ENCODE measurements at regions not wholly inside any gene's neighbourhood (a gene's known extent, or its start where the extent isn't known, plus 50 kb on each side); places are given as distances from the start of the nearest gene placed in this dataset.

DNA sequence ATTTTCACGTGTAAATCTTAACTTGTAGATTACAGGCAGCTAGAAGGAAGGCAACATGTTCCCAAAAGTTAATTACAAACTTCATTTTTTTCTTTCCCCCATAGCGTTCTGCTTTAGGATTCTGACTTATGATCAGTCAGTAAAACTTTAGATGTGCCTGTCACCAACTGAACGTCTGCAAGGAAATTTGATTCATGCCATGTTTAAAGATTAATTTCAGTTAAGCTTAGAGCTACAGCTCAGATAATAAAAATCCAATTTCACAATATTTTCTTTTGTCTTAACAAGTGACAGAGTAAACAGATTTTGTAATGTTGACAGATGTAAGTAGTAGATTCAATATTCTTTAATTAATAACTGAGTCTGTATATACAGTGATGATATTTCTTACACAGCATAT is 253.1 kb downstream of the NFKBIZ start:
- H3K9me2 ChIP-seq (ENCODE audit: insufficient read depth), result no peaks in the 10 kb centered on the region
- H3K4me2 ChIP-seq (ENCODE audit: low read length), result no peak overlapping the region
- BruUV-seq (replicated peaks), result no TSS peak
- ATAC-seq (no peak), DNase-seq (ENCODE audit: low read depth, low spot score) (no peak)
- intact Hi-C loops (cut with micrococcal nuclease), result no loop called here
- RAD21 ChIA-PET (ENCODE audit: low non-redundant PET in 1 of 2, low total read pairs in 2 of 2, uncharacterized antibody in 2 of 2, unreplicated experiment in 2 of 2), result no interaction called here
- H3K4me1 ChIP-seq (ENCODE audit: control insufficient read depth in 1 of 2, insufficient read depth in 2 of 2, low read length in 2 of 2), result no peaks in the 10 kb centered on the region
- H2AFZ ChIP-seq (ENCODE audit: low read depth, low read length, poor library complexity, severe bottlenecking), result no peak overlapping the region
- TF ChIP-seq, protein P1, sequence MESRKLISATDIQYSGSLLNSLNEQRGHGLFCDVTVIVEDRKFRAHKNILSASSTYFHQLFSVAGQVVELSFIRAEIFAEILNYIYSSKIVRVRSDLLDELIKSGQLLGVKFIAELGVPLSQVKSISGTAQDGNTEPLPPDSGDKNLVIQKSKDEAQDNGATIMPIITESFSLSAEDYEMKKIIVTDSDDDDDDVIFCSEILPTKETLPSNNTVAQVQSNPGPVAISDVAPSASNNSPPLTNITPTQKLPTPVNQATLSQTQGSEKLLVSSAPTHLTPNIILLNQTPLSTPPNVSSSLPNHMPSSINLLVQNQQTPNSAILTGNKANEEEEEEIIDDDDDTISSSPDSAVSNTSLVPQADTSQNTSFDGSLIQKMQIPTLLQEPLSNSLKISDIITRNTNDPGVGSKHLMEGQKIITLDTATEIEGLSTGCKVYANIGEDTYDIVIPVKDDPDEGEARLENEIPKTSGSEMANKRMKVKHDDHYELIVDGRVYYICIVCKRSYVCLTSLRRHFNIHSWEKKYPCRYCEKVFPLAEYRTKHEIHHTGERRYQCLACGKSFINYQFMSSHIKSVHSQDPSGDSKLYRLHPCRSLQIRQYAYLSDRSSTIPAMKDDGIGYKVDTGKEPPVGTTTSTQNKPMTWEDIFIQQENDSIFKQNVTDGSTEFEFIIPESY (IDR thresholded peaks at IDR 0.05; ENCODE audit: extremely low read depth, insufficient replicate concordance, low read length), result no peak
- TF ChIP-seq ZFX (IDR thresholded peaks at IDR 0.05), result no peak
- no peak for TF ChIP-seq RAD21 (IDR thresholded peaks at IDR 0.05; ENCODE audit: low read depth)
- TF ChIP-seq JUND (IDR thresholded peaks at IDR 0.05), result no peak
- TF ChIP-seq TCF7L2 (IDR thresholded peaks at IDR 0.05; ENCODE audit: borderline replicate concordance, extremely low read depth, insufficient read depth, insufficient read length), result no peak
- no peak for TF ChIP-seq EGR1 (IDR thresholded peaks at IDR 0.05; ENCODE audit: low read depth)
- no peak for TF ChIP-seq POLR2AphosphoS5 (IDR thresholded peaks at IDR 0.05; ENCODE audit: low read depth, low read length)
- TF ChIP-seq SP1 (IDR thresholded peaks at IDR 0.05; ENCODE audit: low read depth), result no peak
- no peaks in the 10 kb centered on the region for H4K20me1 ChIP-seq (ENCODE audit: insufficient read depth)
- POLR2A ChIA-PET, result no interaction called here
- H3K36me3 ChIP-seq (ENCODE audit: control insufficient read depth in 1 of 2, insufficient read depth in 2 of 2, low read length in 2 of 2), result no peaks in the 10 kb centered on the region
- H3K27me3 ChIP-seq (ENCODE audit: insufficient read depth, low read length), result no peaks in the 10 kb centered on the region
- no peaks in the 10 kb centered on the region for H3K79me2 ChIP-seq (ENCODE audit: insufficient read depth, low read length)
- CTCF ChIA-PET, result no interaction called here
- no peak overlapping the region for H3K4me3 ChIP-seq (replicated peaks in 1 of 2; ENCODE audit: low read depth in 1 of 2, low read length in 2 of 2)
- H3K9ac ChIP-seq (ENCODE audit: low read length), result no peak overlapping the region
- H3K27ac ChIP-seq (ENCODE audit: low read depth, low read length), result no peak overlapping the region
- no peaks in the 10 kb centered on the region for H3K9me3 ChIP-seq (ENCODE audit: control insufficient read depth in 1 of 2, insufficient read depth in 1 of 2, low read depth in 1 of 2, low read length in 2 of 2)

DNA sequence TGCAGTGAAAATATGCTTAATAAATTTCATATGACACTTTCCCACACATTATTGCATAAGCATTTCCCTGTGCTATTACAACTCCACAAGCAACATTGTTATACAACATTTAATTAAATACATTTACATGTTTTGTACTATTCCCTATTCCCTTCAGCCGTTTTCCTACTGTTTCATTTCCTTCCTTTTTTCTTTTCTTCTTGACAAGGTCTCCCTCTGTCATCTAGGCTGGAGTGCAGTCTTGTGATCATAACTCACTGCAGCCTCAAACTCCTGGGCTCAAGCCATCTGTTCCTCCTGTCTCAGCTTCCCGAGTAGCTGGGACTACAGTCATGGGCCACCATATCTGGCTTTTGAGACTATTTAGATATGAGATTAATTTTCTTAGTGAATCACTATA is 254.7 kb downstream of the NFKBIZ start:
- CTCF ChIA-PET, result no interaction called here
- DNase-seq (ENCODE audit: low read depth, low spot score) (no peak), ATAC-seq (no peak)
- Histone ChIP-seq H4K20me1 (ENCODE audit: insufficient read depth) (no peaks in the 10 kb centered on the region), H2AFZ (ENCODE audit: low read depth, low read length, poor library complexity, severe bottlenecking) (no peak overlapping the region), H3K4me1 (ENCODE audit: control insufficient read depth in 1 of 2, insufficient read depth in 2 of 2, low read length in 2 of 2) (no peaks in the 10 kb centered on the region), H3K9ac (ENCODE audit: low read length) (no peak overlapping the region), H3K9me2 (ENCODE audit: insufficient read depth) (no peaks in the 10 kb centered on the region), H3K27ac (ENCODE audit: low read depth, low read length) (no peak overlapping the region), H3K9me3 (ENCODE audit: control insufficient read depth in 1 of 2, insufficient read depth in 1 of 2, low read depth in 1 of 2, low read length in 2 of 2) (no peaks in the 10 kb centered on the region), H3K36me3 (ENCODE audit: control insufficient read depth in 1 of 2, insufficient read depth in 2 of 2, low read length in 2 of 2) (no peaks in the 10 kb centered on the region), H3K4me3 (replicated peaks in 1 of 2; ENCODE audit: low read depth in 1 of 2, low read length in 2 of 2) (no peak overlapping the region), H3K79me2 (ENCODE audit: insufficient read depth, low read length) (no peaks in the 10 kb centered on the region), H3K27me3 (ENCODE audit: insufficient read depth, low read length) (no peaks in the 10 kb centered on the region), H3K4me2 (ENCODE audit: low read length) (no peak overlapping the region)
- BruUV-seq (replicated peaks), result no TSS peak
- POLR2A ChIA-PET, result no interaction called here
- RAD21 ChIA-PET (ENCODE audit: low non-redundant PET in 1 of 2, low total read pairs in 2 of 2, uncharacterized antibody in 2 of 2, unreplicated experiment in 2 of 2), result no interaction called here
- TF ChIP-seq, protein P2, sequence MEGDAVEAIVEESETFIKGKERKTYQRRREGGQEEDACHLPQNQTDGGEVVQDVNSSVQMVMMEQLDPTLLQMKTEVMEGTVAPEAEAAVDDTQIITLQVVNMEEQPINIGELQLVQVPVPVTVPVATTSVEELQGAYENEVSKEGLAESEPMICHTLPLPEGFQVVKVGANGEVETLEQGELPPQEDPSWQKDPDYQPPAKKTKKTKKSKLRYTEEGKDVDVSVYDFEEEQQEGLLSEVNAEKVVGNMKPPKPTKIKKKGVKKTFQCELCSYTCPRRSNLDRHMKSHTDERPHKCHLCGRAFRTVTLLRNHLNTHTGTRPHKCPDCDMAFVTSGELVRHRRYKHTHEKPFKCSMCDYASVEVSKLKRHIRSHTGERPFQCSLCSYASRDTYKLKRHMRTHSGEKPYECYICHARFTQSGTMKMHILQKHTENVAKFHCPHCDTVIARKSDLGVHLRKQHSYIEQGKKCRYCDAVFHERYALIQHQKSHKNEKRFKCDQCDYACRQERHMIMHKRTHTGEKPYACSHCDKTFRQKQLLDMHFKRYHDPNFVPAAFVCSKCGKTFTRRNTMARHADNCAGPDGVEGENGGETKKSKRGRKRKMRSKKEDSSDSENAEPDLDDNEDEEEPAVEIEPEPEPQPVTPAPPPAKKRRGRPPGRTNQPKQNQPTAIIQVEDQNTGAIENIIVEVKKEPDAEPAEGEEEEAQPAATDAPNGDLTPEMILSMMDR (IDR thresholded peaks at IDR 0.05 in 2 of 3, conservative IDR thresholded peaks at IDR 0.05 in 1 of 3; ENCODE audit: borderline replicate concordance in 1 of 3, insufficient read depth in 1 of 3, low read depth in 2 of 3, low read length in 2 of 3), result no peak
- TF ChIP-seq, protein P3, sequence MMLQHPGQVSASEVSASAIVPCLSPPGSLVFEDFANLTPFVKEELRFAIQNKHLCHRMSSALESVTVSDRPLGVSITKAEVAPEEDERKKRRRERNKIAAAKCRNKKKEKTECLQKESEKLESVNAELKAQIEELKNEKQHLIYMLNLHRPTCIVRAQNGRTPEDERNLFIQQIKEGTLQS (IDR thresholded peaks at IDR 0.05), result no peak
- no peak for TF ChIP-seq EZH2 (IDR thresholded peaks at IDR 0.05)
- no peak for TF ChIP-seq CBX3 (IDR thresholded peaks at IDR 0.05; ENCODE audit: low read depth)
- no peak for TF ChIP-seq ZFX (IDR thresholded peaks at IDR 0.05)
- TF ChIP-seq SIN3A (IDR thresholded peaks at IDR 0.05; ENCODE audit: low read depth), result no peak
- no peak for TF ChIP-seq SP1 (IDR thresholded peaks at IDR 0.05; ENCODE audit: low read depth)
- no peak for TF ChIP-seq POLR2AphosphoS5 (IDR thresholded peaks at IDR 0.05; ENCODE audit: low read depth, low read length)
- TF ChIP-seq, protein P4, sequence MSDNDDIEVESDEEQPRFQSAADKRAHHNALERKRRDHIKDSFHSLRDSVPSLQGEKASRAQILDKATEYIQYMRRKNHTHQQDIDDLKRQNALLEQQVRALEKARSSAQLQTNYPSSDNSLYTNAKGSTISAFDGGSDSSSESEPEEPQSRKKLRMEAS (IDR thresholded peaks at IDR 0.05), result no peak
- TF ChIP-seq TCF7L2 (IDR thresholded peaks at IDR 0.05; ENCODE audit: borderline replicate concordance, extremely low read depth, insufficient read depth, insufficient read length), result no peak
- TF ChIP-seq FOSL1 (IDR thresholded peaks at IDR 0.05; ENCODE audit: low read depth), result no peak
- no peak for TF ChIP-seq RAD21 (IDR thresholded peaks at IDR 0.05; ENCODE audit: low read depth)
- no peak for TF ChIP-seq EZH2phosphoT487 (IDR thresholded peaks at IDR 0.05; ENCODE audit: borderline replicate concordance)
- intact Hi-C loops (cut with micrococcal nuclease), result no loop called here

Measured in HCT116 (cell line).